ENCODE measurements at regions not wholly inside any gene's neighbourhood (a gene's known extent, or its start where the extent isn't known, plus 50 kb on each side); places are given as distances from the start of the nearest gene placed in this dataset.

DNA sequence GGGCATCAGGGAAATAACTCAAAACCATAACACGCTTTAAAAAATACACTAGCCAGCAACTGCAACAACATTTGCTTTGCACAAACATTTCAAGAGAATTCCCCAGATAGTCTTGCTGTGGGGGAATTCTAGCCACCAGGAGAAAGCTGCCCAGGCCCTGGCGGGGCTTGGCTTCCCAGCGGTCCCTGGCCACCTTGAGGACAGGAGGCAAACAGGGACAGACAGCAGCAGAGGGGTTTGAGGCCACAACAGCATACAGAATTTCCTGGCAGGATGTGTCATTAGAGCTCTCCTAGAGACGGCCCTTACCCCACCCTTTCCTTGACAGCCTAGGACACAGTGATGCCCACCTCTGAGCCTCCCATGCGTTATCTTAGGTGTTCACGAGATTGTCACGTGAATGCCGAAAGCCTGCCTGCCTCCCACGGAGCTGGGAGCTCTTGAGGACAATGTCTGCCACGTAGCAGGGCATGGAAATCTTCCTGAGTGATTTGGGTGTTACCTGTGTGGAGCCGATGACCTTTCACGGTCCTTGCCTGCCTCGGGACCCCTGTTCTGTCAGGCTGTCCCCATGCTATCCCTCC lies 114.3 kb downstream of the RBFOX3 start:
- ChIA-PET POLR2A (no interaction called here), CTCF (no interaction called here)
- no peak for DNase-seq (ENCODE audit: extremely low spot score)
- no peak for TF ChIP-seq SUZ12 (IDR thresholded peaks at IDR 0.05)
- no peak for TF ChIP-seq ARNT (IDR thresholded peaks at IDR 0.05)
- TF ChIP-seq FOXM1 (IDR thresholded peaks at IDR 0.05; ENCODE audit: borderline replicate concordance): no peak
- no peak for TF ChIP-seq CTBP1 (IDR thresholded peaks at IDR 0.05; ENCODE audit: borderline replicate concordance)
- TF ChIP-seq BHLHE40 (IDR thresholded peaks at IDR 0.05; ENCODE audit: borderline replicate concordance): no peak
- no peak for TF ChIP-seq ZNF384 (IDR thresholded peaks at IDR 0.05)
- no peak for TF ChIP-seq LEF1 (IDR thresholded peaks at IDR 0.05; ENCODE audit: borderline replicate concordance)
- no peak for TF ChIP-seq L3MBTL2 (conservative IDR thresholded peaks at IDR 0.05)
- no peak for TF ChIP-seq HDGF (IDR thresholded peaks at IDR 0.05; ENCODE audit: borderline replicate concordance)

DNA sequence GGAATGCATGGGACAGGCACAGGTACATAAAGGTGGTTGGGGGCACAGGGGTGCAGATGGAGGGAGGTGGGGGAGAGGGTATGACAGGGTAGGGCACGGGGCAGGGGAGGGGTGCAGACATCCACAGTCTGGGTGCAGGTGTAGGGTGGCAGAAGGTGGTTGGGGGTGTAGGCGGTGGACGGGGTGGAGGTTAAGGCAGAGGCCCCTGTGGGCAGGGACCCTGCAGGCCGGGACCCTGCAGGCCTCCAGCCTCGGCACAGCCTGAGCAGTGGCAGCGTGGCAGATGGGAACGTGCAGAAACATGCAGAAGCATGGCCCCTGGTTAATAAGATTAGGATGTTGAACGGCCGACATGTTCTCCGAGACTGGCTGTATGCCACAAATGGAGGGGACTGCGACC lies 115.2 kb downstream of the RBFOX3 start:
- ChIA-PET POLR2A (no interaction called here), CTCF (no interaction called here)
- DNase-seq (ENCODE audit: extremely low spot score): no peak
- TF ChIP-seq TARDBP (IDR thresholded peaks at IDR 0.05) (no peak), LEF1 (IDR thresholded peaks at IDR 0.05; ENCODE audit: borderline replicate concordance) (no peak), BHLHE40 (IDR thresholded peaks at IDR 0.05; ENCODE audit: borderline replicate concordance) (no peak), NFRKB (IDR thresholded peaks at IDR 0.05) (no peak), ARNT (IDR thresholded peaks at IDR 0.05) (no peak), ELF4 (IDR thresholded peaks at IDR 0.05) (no peak), HDGF (IDR thresholded peaks at IDR 0.05; ENCODE audit: borderline replicate concordance) (no peak), ZNF384 (IDR thresholded peaks at IDR 0.05) (no peak), FOXA1 (IDR thresholded peaks at IDR 0.05) (no peak), CTBP1 (IDR thresholded peaks at IDR 0.05; ENCODE audit: borderline replicate concordance) (no peak), FOXM1 (IDR thresholded peaks at IDR 0.05; ENCODE audit: borderline replicate concordance) (no peak), FOXK2 (IDR thresholded peaks at IDR 0.05) (no peak), L3MBTL2 (conservative IDR thresholded peaks at IDR 0.05) (no peak), SP1 (IDR thresholded peaks at IDR 0.05) (no peak)
- TF ChIP-seq, protein P1, sequence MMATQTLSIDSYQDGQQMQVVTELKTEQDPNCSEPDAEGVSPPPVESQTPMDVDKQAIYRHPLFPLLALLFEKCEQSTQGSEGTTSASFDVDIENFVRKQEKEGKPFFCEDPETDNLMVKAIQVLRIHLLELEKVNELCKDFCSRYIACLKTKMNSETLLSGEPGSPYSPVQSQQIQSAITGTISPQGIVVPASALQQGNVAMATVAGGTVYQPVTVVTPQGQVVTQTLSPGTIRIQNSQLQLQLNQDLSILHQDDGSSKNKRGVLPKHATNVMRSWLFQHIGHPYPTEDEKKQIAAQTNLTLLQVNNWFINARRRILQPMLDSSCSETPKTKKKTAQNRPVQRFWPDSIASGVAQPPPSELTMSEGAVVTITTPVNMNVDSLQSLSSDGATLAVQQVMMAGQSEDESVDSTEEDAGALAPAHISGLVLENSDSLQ (IDR thresholded peaks at IDR 0.05): no peak

DNA sequence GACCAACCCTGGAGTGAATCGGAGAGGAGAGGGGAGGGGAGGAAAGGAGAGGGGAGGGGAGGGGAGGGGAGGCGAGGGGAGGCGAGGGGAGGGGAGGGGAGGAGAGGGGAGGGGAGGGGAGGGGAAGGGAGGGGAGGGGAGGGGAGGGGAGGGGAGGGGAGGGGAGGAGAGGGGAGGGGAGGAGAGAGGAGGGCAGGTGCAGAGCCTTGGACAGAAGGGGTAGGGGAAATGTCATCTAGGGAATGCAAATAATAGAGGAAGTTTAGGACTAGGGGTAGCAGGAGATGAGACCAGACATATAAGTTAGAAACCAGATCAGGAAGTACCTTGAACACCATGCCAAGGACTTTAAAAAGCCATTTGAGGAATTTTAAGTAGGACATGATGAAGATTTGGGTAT lies 119.8 kb downstream of the RBFOX3 start:
- POLR2A ChIA-PET: no interaction called here

DNA sequence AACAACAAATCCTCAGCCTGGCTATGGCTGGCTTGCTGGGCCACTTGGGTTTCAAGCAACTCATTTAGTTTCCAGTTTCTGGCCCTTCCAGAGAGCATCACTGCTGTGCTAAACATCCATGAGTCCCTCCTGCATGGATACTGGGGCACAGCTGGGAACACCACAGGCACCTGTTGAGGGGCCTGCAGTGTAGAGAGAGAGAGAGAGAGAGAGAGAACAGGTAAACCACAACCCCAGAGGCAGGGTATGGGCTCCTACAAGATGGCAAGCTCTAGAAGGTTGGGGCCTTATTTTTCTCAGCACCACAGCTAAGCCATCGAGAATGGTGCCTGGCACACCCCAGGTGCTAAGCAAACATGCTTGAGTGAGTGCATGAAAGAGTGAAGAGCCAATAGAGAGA lies 120.3 kb downstream of the RBFOX3 start:
- TF ChIP-seq FOXM1 (IDR thresholded peaks at IDR 0.05; ENCODE audit: borderline replicate concordance) (no peak), TARDBP (IDR thresholded peaks at IDR 0.05) (no peak), FOXA1 (IDR thresholded peaks at IDR 0.05) (no peak), CTBP1 (IDR thresholded peaks at IDR 0.05; ENCODE audit: borderline replicate concordance) (no peak), BHLHE40 (IDR thresholded peaks at IDR 0.05; ENCODE audit: borderline replicate concordance) (no peak), NFRKB (IDR thresholded peaks at IDR 0.05) (no peak), L3MBTL2 (conservative IDR thresholded peaks at IDR 0.05) (no peak), FOXK2 (IDR thresholded peaks at IDR 0.05) (no peak), HDGF (IDR thresholded peaks at IDR 0.05; ENCODE audit: borderline replicate concordance) (no peak), LEF1 (IDR thresholded peaks at IDR 0.05; ENCODE audit: borderline replicate concordance) (no peak), SP1 (IDR thresholded peaks at IDR 0.05) (no peak), ELF4 (IDR thresholded peaks at IDR 0.05) (no peak), ARNT (IDR thresholded peaks at IDR 0.05) (no peak), ZNF384 (IDR thresholded peaks at IDR 0.05) (no peak), SUZ12 (IDR thresholded peaks at IDR 0.05) (no peak)
- TF ChIP-seq, protein P1 (IDR thresholded peaks at IDR 0.05): no peak
- DNase-seq (ENCODE audit: extremely low spot score): no peak
- CTCF ChIA-PET: interaction anchor here (0.6 kb wide), 1 partner anchor 218 kb away, joined by 3 read pairs; no protein-coding TSS in a partner anchor
- POLR2A ChIA-PET: no interaction called here

More for the DNA sequence above, 119.8 kb downstream of the RBFOX3 start:
- CTCF ChIA-PET: interaction anchor here (0.6 kb wide), 1 partner anchor 218 kb away, joined by 3 read pairs; no protein-coding TSS in a partner anchor
- no peak for DNase-seq (ENCODE audit: extremely low spot score)
- TF ChIP-seq ELF4 (IDR thresholded peaks at IDR 0.05) (no peak), ZNF384 (IDR thresholded peaks at IDR 0.05) (no peak), SP1 (IDR thresholded peaks at IDR 0.05) (no peak), BHLHE40 (IDR thresholded peaks at IDR 0.05; ENCODE audit: borderline replicate concordance) (no peak), FOXM1 (IDR thresholded peaks at IDR 0.05; ENCODE audit: borderline replicate concordance) (no peak), FOXK2 (IDR thresholded peaks at IDR 0.05) (no peak)
- TF ChIP-seq, protein P1 (IDR thresholded peaks at IDR 0.05): no peak

DNA sequence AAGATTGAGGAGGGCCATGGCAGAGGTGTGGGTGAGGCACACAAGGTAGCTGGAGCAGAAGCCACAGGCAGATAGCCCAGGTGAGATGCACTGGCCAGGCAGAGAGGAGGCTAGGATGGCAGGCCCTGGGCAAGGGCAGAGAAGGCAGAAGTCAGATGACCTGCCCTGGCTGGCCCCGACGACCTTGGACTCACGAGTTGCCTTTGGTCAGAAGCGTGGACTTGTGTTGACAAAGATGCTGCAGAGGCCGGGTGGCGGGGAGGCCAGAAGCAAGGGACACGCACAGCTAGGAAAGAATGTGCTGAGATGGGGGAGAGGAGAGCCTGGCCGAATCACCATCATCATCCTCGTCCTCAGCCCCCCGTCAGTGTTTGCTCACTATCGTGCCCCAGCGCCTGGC lies 123.7 kb downstream of the RBFOX3 start:
- no peak for DNase-seq (ENCODE audit: extremely low spot score)
- CTCF ChIA-PET: no interaction called here
- POLR2A ChIA-PET: no interaction called here
- TF ChIP-seq ZNF384 (IDR thresholded peaks at IDR 0.05) (no peak), BHLHE40 (IDR thresholded peaks at IDR 0.05; ENCODE audit: borderline replicate concordance) (no peak), FOXM1 (IDR thresholded peaks at IDR 0.05; ENCODE audit: borderline replicate concordance) (no peak), ARNT (IDR thresholded peaks at IDR 0.05) (no peak), HDGF (IDR thresholded peaks at IDR 0.05; ENCODE audit: borderline replicate concordance) (no peak), CTBP1 (IDR thresholded peaks at IDR 0.05; ENCODE audit: borderline replicate concordance) (no peak), FOXA1 (IDR thresholded peaks at IDR 0.05) (no peak), LEF1 (IDR thresholded peaks at IDR 0.05; ENCODE audit: borderline replicate concordance) (no peak), SUZ12 (IDR thresholded peaks at IDR 0.05) (no peak), SP1 (IDR thresholded peaks at IDR 0.05) (no peak), TARDBP (IDR thresholded peaks at IDR 0.05) (no peak), FOXK2 (IDR thresholded peaks at IDR 0.05) (no peak), NFRKB (IDR thresholded peaks at IDR 0.05) (no peak), ELF4 (IDR thresholded peaks at IDR 0.05) (no peak), L3MBTL2 (conservative IDR thresholded peaks at IDR 0.05) (no peak)
- TF ChIP-seq, protein P1 (IDR thresholded peaks at IDR 0.05): no peak
